GM12878 (cell line): ENCODE measurements at regions not wholly inside any gene's neighbourhood (a gene's known extent, or its start where the extent isn't known, plus 50 kb on each side); places are given as distances from the start of the nearest gene placed in this dataset.

Experiments
- ATAC-seq: fragments of 200-7000 bp; cut with Tn5 transposase; 3 replicates; pipeline ENCODE4 v1.9.1; 2020; ENCODE audit warnings: mild to moderate bottlenecking, moderate library complexity
- BruUV-seq: library from RNA; stranded (reverse); fragments of 400-500 nt; replicated peaks from 2 replicates; lab custom pipeline; 2021; lab: Mats Ljungman, UMichigan
- CTCF ChIA-PET: fragments of 300-600 bp; sonication (Branson Sonifier 250); formaldehyde crosslinking; extraction: SDS; loops from one replicate; lab custom pipeline; 2021; ENCODE audit warnings: inconsistent platforms; lab: Yijun Ruan, JAX
- POLR2A ChIA-PET: fragments of 350-600 bp; formaldehyde crosslinking; extraction: SDS; loops from one replicate; lab custom pipeline; 2021; ENCODE audit warnings: inconsistent platforms; lab: Charles Lee
- RAD21 ChIA-PET: fragments of 300-600 bp; sonication (Branson Sonifier 250); formaldehyde crosslinking; loops from one replicate; lab custom pipeline; 2023; ENCODE audit warnings: antibody characterized with exemption; ENCODE audit not compliant: unreplicated experiment; lab: Charles Lee
- SMC1A ChIA-PET: fragments of 300-600 bp; sonication (Branson Sonifier 250); formaldehyde crosslinking; loops from one replicate; lab custom pipeline; 2023; ENCODE audit not compliant: unreplicated experiment, uncharacterized antibody; lab: Charles Lee
- DNase-seq: peaks from one replicate; pipeline ENCODE4 v3.0.0-alpha.2; 2011; ENCODE audit warnings: low read depth, low spot score
- FAIRE-seq: peaks from 3 replicates; lab custom pipeline; 2011; peaks lifted over from hg19 to GRCh38; lab: Jason Lieb, UNC
- H2AFZ ChIP-seq: 2 replicates; pipeline ENCODE4 v1.6.0; 2011; ENCODE audit warnings: low read depth, low read length, control low read depth; ENCODE audit not compliant: control insufficient read depth
- H3K27ac ChIP-seq: 2 replicates; pipeline ENCODE4 v1.5.1; 2011; ENCODE audit warnings: control low read depth; ENCODE audit not compliant: control insufficient read depth, insufficient read depth
- H3K27me3 ChIP-seq, 2 experiments: replicated peaks in 1 of 2; 2 replicates each; pipeline versions ENCODE4 v1.6.0 to v1.6.1; 2011; ENCODE audit warnings: low read length in 1 of 2; ENCODE audit not compliant: control insufficient read depth in 2 of 2, insufficient read depth in 2 of 2
- H3K36me3 ChIP-seq, 2 experiments: 2 replicates each; pipeline ENCODE4 v1.5.1; 2011; ENCODE audit warnings: low read length in 1 of 2; ENCODE audit not compliant: control insufficient read depth in 2 of 2, insufficient read depth in 2 of 2
- H3K4me1 ChIP-seq: 2 replicates; pipeline ENCODE4 v1.6.1; 2011; ENCODE audit warnings: mild to moderate bottlenecking, low read length, moderate library complexity, mixed read lengths; ENCODE audit not compliant: control insufficient read depth, insufficient read depth
- H3K4me2 ChIP-seq: 2 replicates; pipeline ENCODE4 v1.6.0; 2011; ENCODE audit warnings: control low read depth; ENCODE audit not compliant: control insufficient read depth, insufficient read depth
- H3K4me3 ChIP-seq: fragments of 200-600 bp; sonication (generic); 2 replicates; pipeline ENCODE4 v1.5.1; 2016
- H3K79me2 ChIP-seq: 2 replicates; pipeline ENCODE4 v1.6.0; 2011; ENCODE audit warnings: low read length; ENCODE audit not compliant: control insufficient read depth, insufficient read depth
- H3K9ac ChIP-seq: 2 replicates; pipeline ENCODE4 v1.8.0; 2011; ENCODE audit warnings: low read length, control low read depth, mixed read lengths; ENCODE audit not compliant: control insufficient read depth, insufficient read depth
- H3K9me3 ChIP-seq: replicated peaks from 3 replicates; pipeline ENCODE4 v1.5.1; 2011; ENCODE audit warnings: mild to moderate bottlenecking, low read length; ENCODE audit not compliant: control insufficient read depth, insufficient read depth
- H4K20me1 ChIP-seq: 2 replicates; pipeline ENCODE4 v1.6.0; 2011; ENCODE audit not compliant: control insufficient read depth, insufficient read depth
- BRCA1 ChIP-seq: IDR thresholded peaks from 2 replicates; pipeline ENCODE4 v1.6.1; 2011; ENCODE audit warnings: low read depth, low read length, improper control_type of control experiment
- CBFB ChIP-seq: IDR thresholded peaks from 2 replicates; pipeline ENCODE4 v1.6.1; 2016; ENCODE audit warnings: antibody characterized with exemption, low read depth
- EP300 ChIP-seq, 2 experiments: fragments of 150-350 bp in 1 of 2; IDR thresholded peaks; 2 replicates each; pipeline ENCODE4 v1.6.1; 2011 to 2012; ENCODE audit warnings: low read depth in 2 of 2, low read length in 2 of 2, borderline replicate concordance in 1 of 2, improper control_type of control experiment in 1 of 2, inconsistent platforms in 1 of 2; ENCODE audit not compliant: control insufficient read depth in 1 of 2
- KLF5 ChIP-seq: fragments of 450-650 bp; IDR thresholded peaks from 2 replicates; pipeline ENCODE4 v1.6.1; 2014; ENCODE audit warnings: mild to moderate bottlenecking; ENCODE audit not compliant: partially characterized antibody
- NFYA ChIP-seq: IDR thresholded peaks from 2 replicates; pipeline ENCODE4 v1.6.1; 2011; ENCODE audit warnings: low read depth, mild to moderate bottlenecking, low read length, improper control_type of control experiment, borderline replicate concordance
- RAD51 ChIP-seq: fragments of 450-650 bp; IDR thresholded peaks from 2 replicates; pipeline ENCODE4 v1.6.1; 2016; ENCODE audit warnings: moderate library complexity, mild to moderate bottlenecking, inconsistent platforms
- RFX5 ChIP-seq: IDR thresholded peaks from 2 replicates; pipeline ENCODE4 v1.6.1; 2011; ENCODE audit warnings: low read depth, low read length, improper control_type of control experiment
- WGBS: methylation state at CpG from one replicate; pipeline ENCODE4 v1.1.6; 2016; ENCODE audit warnings: low lambda C conversion rate; ENCODE audit not compliant: insufficient replicate concordance, insufficient coverage; ENCODE audit errors: missing lambda C conversion rate; 5-methylcytosine and 5-hydroxymethylcytosine counted together
- in situ Hi-C: fragments of 300-500 bp; cut with MboI; formaldehyde crosslinking; loops from 9 replicates; pipeline ENCODE4 v1.14.3; 2018; ENCODE audit warnings: mixed read lengths
- intact Hi-C: fragments of 100-400 bp; cut with micrococcal nuclease; formaldehyde crosslinking; loops from one replicate; pipeline ENCODE4 v1.14.2; 2022; ENCODE audit not compliant: unreplicated experiment
- TF ChIP-seq, protein P1 (sequence below): fragments of 450-650 bp; IDR thresholded peaks from 2 replicates; pipeline ENCODE4 v1.6.1; 2017; ENCODE audit warnings: mild to moderate bottlenecking, moderate library complexity

DNA sequence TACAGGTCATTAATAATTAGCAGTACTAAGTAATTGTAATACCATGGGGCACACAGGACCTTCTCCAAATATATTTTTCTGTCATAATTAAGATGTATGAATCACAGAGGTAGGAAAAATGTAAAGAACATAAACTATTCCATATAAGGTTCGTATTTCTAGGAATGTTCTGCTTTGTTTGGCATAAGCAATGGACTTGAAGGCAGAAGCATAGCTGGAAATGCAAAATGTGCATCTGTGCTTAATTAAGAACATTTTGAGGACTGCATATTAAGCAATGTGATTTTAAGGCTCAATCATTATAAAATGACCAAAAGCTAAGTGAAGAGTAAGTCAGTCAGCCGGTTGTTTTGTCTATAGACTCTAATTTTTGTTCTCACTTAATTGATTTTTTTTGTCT lies 123.2 kb downstream of the RBM43 start (continued):
- TF ChIP-seq EP300 (IDR thresholded peaks at IDR 0.05; ENCODE audit: borderline replicate concordance in 1 of 2, control insufficient read depth in 1 of 2, low read depth in 2 of 2, low read length in 2 of 2) = no peak
- no peak for TF ChIP-seq BRCA1
- no peak for TF ChIP-seq RAD51
- TF ChIP-seq RFX5 = no peak

DNA sequence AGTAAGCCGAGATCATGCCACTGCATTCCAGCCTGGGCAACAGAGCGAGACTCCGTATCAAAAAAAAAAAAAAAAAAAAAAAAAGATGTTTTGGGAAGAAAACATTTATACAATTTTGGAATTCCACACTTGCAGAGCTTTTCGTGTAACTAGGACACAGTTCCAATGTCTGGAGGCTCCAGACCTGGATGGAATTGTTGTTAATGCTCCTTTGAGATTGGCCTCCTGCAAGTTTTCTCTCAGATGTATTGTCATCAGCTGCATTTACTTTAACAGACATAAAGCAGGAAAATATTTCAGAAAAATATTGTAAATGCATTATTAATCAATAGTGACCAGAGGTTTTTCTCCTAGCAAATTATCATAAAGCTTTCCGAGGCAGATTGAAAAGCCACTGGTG lies 124.1 kb downstream of the RBM43 start:
- POLR2A ChIA-PET = no interaction called here
- H3K79me2 ChIP-seq = no peaks in the 10 kb centered on the region
- H2AFZ ChIP-seq = no peak overlapping the region
- H4K20me1 ChIP-seq = no peaks in the 10 kb centered on the region
- no peaks in the 10 kb centered on the region for H3K27me3 ChIP-seq
- no peaks in the 10 kb centered on the region for H3K36me3 ChIP-seq
- no peak overlapping the region for H3K9ac ChIP-seq
- TF ChIP-seq KLF5 = no peak
- TF ChIP-seq, protein P1, sequence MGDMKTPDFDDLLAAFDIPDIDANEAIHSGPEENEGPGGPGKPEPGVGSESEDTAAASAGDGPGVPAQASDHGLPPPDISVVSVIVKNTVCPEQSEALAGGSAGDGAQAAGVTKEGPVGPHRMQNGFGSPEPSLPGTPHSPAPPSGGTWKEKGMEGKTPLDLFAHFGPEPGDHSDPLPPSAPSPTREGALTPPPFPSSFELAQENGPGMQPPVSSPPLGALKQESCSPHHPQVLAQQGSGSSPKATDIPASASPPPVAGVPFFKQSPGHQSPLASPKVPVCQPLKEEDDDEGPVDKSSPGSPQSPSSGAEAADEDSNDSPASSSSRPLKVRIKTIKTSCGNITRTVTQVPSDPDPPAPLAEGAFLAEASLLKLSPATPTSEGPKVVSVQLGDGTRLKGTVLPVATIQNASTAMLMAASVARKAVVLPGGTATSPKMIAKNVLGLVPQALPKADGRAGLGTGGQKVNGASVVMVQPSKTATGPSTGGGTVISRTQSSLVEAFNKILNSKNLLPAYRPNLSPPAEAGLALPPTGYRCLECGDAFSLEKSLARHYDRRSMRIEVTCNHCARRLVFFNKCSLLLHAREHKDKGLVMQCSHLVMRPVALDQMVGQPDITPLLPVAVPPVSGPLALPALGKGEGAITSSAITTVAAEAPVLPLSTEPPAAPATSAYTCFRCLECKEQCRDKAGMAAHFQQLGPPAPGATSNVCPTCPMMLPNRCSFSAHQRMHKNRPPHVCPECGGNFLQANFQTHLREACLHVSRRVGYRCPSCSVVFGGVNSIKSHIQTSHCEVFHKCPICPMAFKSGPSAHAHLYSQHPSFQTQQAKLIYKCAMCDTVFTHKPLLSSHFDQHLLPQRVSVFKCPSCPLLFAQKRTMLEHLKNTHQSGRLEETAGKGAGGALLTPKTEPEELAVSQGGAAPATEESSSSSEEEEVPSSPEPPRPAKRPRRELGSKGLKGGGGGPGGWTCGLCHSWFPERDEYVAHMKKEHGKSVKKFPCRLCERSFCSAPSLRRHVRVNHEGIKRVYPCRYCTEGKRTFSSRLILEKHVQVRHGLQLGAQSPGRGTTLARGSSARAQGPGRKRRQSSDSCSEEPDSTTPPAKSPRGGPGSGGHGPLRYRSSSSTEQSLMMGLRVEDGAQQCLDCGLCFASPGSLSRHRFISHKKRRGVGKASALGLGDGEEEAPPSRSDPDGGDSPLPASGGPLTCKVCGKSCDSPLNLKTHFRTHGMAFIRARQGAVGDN = no peak
- TF ChIP-seq NFYA = no peak
- no peak for TF ChIP-seq CBFB
- H3K27ac ChIP-seq = no peak overlapping the region
- intact Hi-C loops (no loop called here), in situ Hi-C loops (no loop called here)
- CTCF ChIA-PET = no interaction called here
- RAD21 ChIA-PET = no interaction called here
- no peaks in the 10 kb centered on the region for H3K9me3 ChIP-seq
- FAIRE-seq (no peak), DNase-seq (no peak), ATAC-seq (no peak)
- SMC1A ChIA-PET = interaction anchor here (1.2 kb wide), 1 partner anchor 11 kb away, joined by 4 read pairs; no protein-coding TSS in a partner anchor
- H3K4me1 ChIP-seq = no peaks in the 10 kb centered on the region
- no peak overlapping the region for H3K4me3 ChIP-seq
- 23% methylated on average over 4 of the region's 5 CpGs for WGBS
- no peak overlapping the region for H3K4me2 ChIP-seq
- no TSS peak for BruUV-seq
